OCI-LY1 (cell line): ENCODE measurements at regions not wholly inside any gene's neighbourhood (a gene's known extent, or its start where the extent isn't known, plus 50 kb on each side); places are given as distances from the start of the nearest gene placed in this dataset.

ENCODE experiments used
- H2AFZ ChIP-seq: fragments of 200-600 bp; sonication (generic), shearing (Covaris generic); 2 replicates; pipeline ENCODE4 v1.6.0; 2014; ENCODE audit warnings: antibody characterized with exemption, mild to moderate bottlenecking, low read length
- H3F3A ChIP-seq: fragments of 200-600 bp; sonication (generic), shearing (Covaris generic); 2 replicates; pipeline ENCODE4 v1.6.0; 2014; ENCODE audit warnings: mild to moderate bottlenecking, antibody characterized with exemption, low read length, moderate library complexity; ENCODE audit not compliant: insufficient read depth
- H3K27ac ChIP-seq: fragments of 200-600 bp; sonication (generic); 2 replicates; pipeline ENCODE4 v1.5.1; 2014; ENCODE audit warnings: low read length, mixed run types, mild to moderate bottlenecking, low read depth; ENCODE audit not compliant: poor library complexity, severe bottlenecking
- H3K27me3 ChIP-seq: fragments of 200-600 bp; sonication (generic); 2 replicates; pipeline ENCODE4 v1.6.0; 2014; ENCODE audit warnings: antibody characterized with exemption, mild to moderate bottlenecking, low read length, moderate library complexity; ENCODE audit not compliant: insufficient read depth
- H3K36me3 ChIP-seq: fragments of 200-600 bp; sonication (generic); 2 replicates; pipeline ENCODE4 v1.6.1; 2014; ENCODE audit warnings: mild to moderate bottlenecking, antibody characterized with exemption, low read length, moderate library complexity, mixed read lengths; ENCODE audit not compliant: insufficient read depth
- H3K4me1 ChIP-seq: fragments of 200-600 bp; sonication (generic); 2 replicates; pipeline ENCODE4 v1.5.1; 2014; ENCODE audit warnings: mild to moderate bottlenecking, low read length, moderate library complexity; ENCODE audit not compliant: insufficient read depth, severe bottlenecking
- H3K4me2 ChIP-seq: fragments of 200-600 bp; sonication (generic), shearing (Covaris generic); 2 replicates; pipeline ENCODE4 v1.6.1; 2014; ENCODE audit warnings: low read length
- H3K4me3 ChIP-seq: fragments of 200-600 bp; sonication (generic); 2 replicates; pipeline ENCODE4 v1.5.1; 2014; ENCODE audit warnings: low read length, low read depth, mild to moderate bottlenecking, mixed read lengths; ENCODE audit not compliant: poor library complexity, severe bottlenecking
- H3K79me2 ChIP-seq: fragments of 200-600 bp; shearing (Covaris generic); 2 replicates; pipeline ENCODE4 v1.6.1; 2016; ENCODE audit warnings: mixed run types, low read length, mixed read lengths; ENCODE audit not compliant: insufficient read depth
- H3K9ac ChIP-seq: fragments of 200-600 bp; sonication (generic), shearing (Covaris generic); 2 replicates; pipeline ENCODE4 v1.6.1; 2014; ENCODE audit warnings: mild to moderate bottlenecking, low read length, mixed read lengths
- H3K9me2 ChIP-seq: fragments of 200-600 bp; sonication (generic), shearing (Covaris generic); 2 replicates; pipeline ENCODE4 v1.6.1; 2014; ENCODE audit warnings: low read depth, mild to moderate bottlenecking, low read length, mixed read lengths
- H3K9me3 ChIP-seq: fragments of 200-600 bp; shearing (Covaris generic); 2 replicates; pipeline ENCODE4 v1.6.1; 2014; ENCODE audit warnings: low read length, mixed read lengths
- H4K20me1 ChIP-seq: fragments of 200-600 bp; sonication (generic), shearing (Covaris generic); 2 replicates; pipeline ENCODE4 v1.6.0; 2016; ENCODE audit warnings: mild to moderate bottlenecking, low read length; ENCODE audit not compliant: insufficient read depth
- CTCF ChIP-seq: fragments of 200-600 bp; sonication (generic), shearing (Covaris generic); IDR thresholded peaks from 2 replicates; pipeline ENCODE4 v1.5.1; 2017; ENCODE audit warnings: mild to moderate bottlenecking, antibody characterized with exemption, low read length, moderate library complexity, mixed read lengths
- EZH2 ChIP-seq: fragments of 200-600 bp; sonication (generic), shearing (Covaris generic); IDR thresholded peaks from 2 replicates; pipeline ENCODE4 v1.8.0; 2017; ENCODE audit warnings: borderline replicate concordance, mixed run types, mild to moderate bottlenecking, antibody characterized with exemption, low read length, moderate library complexity, mixed read lengths

DNA sequence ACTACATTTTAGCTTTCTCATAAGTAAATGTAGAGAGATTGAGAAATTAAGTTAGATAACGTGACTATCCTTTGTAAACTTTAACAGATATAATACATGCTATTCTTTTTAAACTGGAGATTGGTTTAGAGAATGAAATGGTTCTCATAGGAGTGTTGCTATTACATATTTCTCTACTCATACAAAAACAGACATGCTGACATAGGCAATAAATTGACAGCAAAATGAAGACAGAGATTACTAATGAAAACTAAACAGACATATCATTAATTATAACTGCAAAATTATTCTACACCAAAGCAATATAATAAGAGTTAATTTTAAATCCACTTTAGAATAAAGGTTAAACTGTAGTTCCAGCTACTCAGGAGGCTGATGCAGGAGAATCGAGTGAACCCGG lies 227.6 kb downstream of the CBLN2 start:
- TF ChIP-seq EZH2 (no peak), CTCF (no peak)
- H3K4me1 ChIP-seq = no peaks in the 10 kb centered on the region
- H3K9ac ChIP-seq = no peak overlapping the region
- no peaks in the 10 kb centered on the region for H3K9me2 ChIP-seq
- H3F3A ChIP-seq = no peaks in the 10 kb centered on the region
- H4K20me1 ChIP-seq = no peaks in the 10 kb centered on the region
- no peaks in the 10 kb centered on the region for H3K9me3 ChIP-seq
- no peak overlapping the region for H3K27ac ChIP-seq
- no peaks in the 10 kb centered on the region for H3K27me3 ChIP-seq
- no peaks in the 10 kb centered on the region for H3K36me3 ChIP-seq
- H3K4me2 ChIP-seq = no peak overlapping the region
- no peaks in the 10 kb centered on the region for H3K79me2 ChIP-seq
- no peak overlapping the region for H2AFZ ChIP-seq
- H3K4me3 ChIP-seq = no peak overlapping the region

DNA sequence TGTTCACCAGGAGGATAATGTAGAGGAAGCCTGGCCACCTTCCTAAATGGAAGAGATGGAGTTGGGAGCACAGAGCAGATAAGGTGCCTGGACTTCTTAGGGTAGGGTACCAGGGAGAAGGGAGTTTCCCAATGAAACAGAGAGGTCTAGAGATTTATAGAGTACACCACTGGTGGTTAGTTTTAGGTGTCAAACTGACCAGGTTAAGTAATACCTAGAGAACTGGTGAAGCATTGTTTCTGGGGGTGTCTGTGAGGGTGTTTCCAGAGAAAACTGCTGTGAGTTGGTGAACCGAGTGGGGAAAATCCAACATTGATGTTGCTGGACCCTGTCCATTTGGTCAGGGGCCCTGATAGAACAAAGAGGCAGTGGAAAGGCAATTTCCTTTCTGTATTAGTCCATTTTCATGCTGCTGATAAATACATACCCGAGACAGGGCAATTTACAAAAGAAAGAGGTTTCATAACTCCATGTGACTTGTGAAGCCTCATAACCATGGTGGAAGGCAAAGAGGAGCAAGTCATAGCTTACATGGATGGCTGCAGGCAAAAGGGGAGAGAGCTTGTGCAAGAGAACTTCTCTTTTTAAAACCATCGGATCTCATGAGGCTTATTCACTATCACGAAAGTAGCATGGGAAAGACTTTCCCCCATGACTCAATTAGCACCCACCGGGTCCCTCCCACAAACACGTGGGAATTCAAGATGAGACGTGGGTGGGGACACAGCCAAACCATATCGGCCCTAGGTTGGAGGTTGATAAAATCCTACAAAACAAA lies 260.8 kb downstream of the CBLN2 start:
- Histone ChIP-seq H3K36me3 (no peaks in the 10 kb centered on the region), H3K4me1 (no peaks in the 10 kb centered on the region), H2AFZ (no peak overlapping the region), H3K9me3 (no peaks in the 10 kb centered on the region), H4K20me1 (no peaks in the 10 kb centered on the region), H3K9me2 (no peaks in the 10 kb centered on the region), H3K4me2 (no peak overlapping the region), H3F3A (no peaks in the 10 kb centered on the region), H3K27ac (no peak overlapping the region), H3K79me2 (no peaks in the 10 kb centered on the region), H3K27me3 (no peaks in the 10 kb centered on the region), H3K4me3 (no peak overlapping the region), H3K9ac (no peak overlapping the region)
- TF ChIP-seq CTCF (no peak), EZH2 (no peak)

DNA sequence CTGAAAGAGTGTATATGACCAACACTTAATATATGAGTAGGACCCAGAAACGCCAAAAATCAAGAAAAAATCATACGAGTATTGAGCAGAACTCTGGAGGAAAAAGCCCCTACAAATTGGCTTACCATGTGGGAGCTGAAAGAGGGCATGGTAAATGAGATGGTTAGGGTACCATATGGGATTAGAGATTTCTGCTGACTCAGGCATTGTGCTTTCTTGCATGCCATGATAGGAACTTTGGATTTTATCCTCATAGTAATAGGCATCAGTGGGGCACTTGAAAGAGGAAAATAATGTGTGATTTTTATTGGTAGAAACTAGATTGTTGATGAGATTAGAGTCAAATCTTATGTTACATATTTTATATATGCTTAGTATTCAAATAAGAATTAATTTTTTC lies 271.1 kb downstream of the CBLN2 start:
- no peak overlapping the region for H3K4me3 ChIP-seq

More for the DNA sequence above, 271.1 kb downstream of the CBLN2 start:
- Histone ChIP-seq H3F3A (no peaks in the 10 kb centered on the region), H3K4me1 (no peaks in the 10 kb centered on the region), H3K36me3 (no peaks in the 10 kb centered on the region), H2AFZ (no peak overlapping the region), H4K20me1 (no peaks in the 10 kb centered on the region), H3K9me3 (no peaks in the 10 kb centered on the region), H3K9ac (no peak overlapping the region), H3K4me2 (no peak overlapping the region), H3K27ac (no peak overlapping the region), H3K27me3 (no peaks in the 10 kb centered on the region), H3K79me2 (no peaks in the 10 kb centered on the region), H3K9me2 (no peaks in the 10 kb centered on the region)
- no peak for TF ChIP-seq CTCF
- TF ChIP-seq EZH2 = no peak
